ENCODE measurements at regions not wholly inside any gene's neighbourhood (a gene's known extent, or its start where the extent isn't known, plus 50 kb on each side); places are given as distances from the start of the nearest gene placed in this dataset.
"Not testable (repeated sequence)": the region's sequence is repeated elsewhere in the genome, so short reads cannot be mapped to it uniquely, and the experiment has no call there.

DNA sequence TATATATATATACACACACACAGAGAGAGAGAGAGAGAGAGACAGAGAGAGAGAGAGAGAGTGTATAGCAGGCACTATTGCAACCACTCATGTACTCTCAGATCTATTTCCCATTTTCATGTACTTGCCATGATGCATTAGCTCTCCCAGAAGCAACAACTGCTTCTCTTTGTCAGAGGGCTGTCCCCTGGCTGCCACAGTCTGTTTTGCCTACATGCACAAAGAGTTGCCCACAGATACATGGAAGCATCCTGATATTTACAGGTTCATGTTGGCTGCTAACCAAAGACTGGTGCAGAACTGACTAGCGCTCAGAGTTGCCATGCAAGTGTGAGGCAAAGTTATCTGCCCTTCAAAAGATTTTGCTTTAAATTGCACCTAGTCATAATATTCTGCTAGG, 469.3 kb upstream of the ZNF804A start:
- DNase-seq = no peak

DNA sequence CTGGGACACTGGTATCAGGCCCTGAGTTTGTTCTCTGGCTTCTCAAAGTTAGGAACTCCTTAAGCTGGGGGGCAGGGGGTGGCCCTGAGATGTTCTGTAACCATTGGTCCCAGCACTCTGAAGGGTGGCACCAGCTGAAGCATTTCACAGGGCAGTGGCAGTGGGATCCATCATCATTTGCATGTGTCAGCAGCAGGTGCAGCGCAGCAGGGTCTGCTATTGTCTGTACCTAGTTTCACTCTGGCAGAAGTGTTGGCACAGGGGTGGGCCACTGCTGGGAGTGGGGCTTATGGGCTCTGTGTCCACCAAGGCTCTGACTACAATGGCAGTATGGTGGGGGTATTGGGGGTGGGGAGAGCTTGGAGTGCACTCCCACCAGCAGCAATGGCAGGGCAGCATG, 460.4 kb upstream of the ZNF804A start:
- no peak for DNase-seq

DNA sequence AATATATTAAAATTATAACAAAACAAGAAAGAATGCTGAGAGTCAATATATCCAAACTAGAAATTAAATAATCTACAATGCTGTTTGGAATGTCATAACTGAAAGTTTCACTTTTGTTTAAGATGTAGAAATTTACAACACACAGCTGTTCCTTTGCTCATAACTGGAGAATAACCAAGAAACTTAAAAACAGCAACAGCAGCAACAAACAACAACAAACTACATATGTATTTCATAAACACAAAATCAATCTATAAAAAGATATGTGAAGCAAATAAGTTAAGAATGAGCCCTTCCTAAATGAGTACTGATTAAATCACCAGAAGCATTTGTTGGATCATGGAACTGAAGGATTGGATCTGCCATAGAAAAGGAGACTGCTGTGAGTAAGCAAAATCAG, 456.5 kb upstream of the ZNF804A start:
- no peak for DNase-seq

DNA sequence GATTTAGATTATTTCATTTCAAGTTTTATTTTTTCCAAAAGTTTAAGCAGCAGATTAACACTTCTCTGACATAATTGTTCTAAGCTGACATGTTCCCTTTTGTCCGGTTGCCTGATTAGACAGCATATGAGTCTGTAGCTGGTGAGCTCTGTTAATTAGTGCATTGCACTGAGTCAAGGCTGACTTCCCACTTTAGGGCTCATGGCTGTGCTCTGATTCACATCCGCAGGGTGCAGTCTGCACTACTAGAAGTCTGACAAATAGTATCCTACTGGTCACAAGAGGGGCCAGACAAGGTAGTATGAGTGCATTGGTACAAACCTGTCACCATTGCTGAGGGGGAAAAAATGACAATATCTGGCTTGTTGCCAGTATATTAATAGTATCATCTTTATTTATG, 443.9 kb upstream of the ZNF804A start:
- DNase-seq = no peak

DNA sequence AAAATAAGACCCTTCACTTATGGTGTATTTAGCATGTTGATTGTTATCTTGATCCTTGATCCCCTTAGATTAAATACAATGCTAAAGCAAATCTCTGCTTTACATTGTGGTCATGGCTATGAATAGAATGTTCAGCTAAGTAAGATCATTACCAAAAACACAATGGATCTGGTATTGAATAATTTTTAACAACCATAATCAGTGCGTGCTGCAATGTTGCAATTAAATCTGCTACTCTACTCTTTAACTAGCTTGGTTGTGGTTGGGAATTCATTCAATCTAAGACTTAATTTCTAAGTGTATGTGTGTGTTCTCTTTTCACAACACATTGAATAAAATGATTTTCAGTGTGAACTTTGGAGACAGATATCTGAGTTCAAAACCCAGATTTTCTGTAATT, 442.5 kb upstream of the ZNF804A start:
- DNase-seq = no peak

DNA sequence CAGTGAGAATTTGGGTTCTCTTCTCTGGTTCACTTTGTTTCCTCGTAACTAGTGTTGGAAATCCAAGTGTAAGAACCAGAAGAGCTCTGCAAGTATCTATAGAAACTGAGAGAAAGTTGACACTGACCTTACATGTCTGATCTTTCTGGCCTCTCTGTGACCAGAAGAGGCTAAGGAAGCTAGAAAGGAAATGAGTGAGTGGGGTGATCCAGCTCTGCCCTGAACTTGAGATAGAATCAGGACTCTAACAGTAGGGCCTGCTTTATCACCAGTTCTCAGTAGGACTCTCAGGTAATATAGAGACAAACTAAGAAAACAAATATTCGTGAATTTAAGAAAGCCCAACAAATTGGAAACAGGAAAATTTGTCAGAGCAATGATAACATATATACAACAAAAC, 441.2 kb upstream of the ZNF804A start:
- DNase-seq = no peak

DNA sequence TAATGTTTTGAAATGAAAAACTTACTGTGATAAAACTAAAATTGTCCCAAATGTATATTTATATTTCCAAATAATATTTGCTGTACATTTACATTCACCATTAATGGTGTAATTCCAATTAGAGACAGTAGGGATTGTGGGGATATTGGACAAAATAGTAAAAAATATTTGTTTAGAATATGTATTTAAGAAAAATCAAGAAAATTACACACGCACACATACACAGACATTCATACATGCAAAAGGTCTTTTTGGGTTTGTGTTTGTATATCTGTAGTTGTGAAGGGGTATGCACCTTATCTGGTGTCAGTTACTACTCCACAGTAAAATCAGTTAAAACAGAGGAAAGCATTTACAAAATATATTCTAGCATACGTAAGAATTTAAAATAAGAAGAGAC, 435.9 kb upstream of the ZNF804A start:
- no peak for DNase-seq

DNA sequence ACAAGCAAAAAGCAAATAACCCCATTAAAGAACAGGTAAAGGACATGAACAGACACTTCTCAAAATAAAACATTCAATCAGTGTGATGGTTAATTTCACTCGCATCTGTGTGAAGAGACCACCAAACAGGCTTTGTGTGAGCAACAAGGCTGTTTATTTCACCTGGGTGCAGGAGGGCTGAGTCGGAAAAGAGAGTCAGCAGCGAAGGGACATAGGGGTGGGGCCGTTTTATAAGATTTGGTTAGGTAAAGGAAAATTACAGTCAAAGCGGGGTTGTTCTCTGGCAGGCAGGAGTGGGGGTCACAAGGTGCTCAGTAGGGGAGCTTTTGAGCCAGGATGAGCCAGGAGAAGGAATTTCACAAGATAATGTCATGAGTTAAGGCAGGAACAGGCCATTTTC, 429.5 kb upstream of the ZNF804A start:
- DNase-seq = not testable (repeated sequence)

DNA sequence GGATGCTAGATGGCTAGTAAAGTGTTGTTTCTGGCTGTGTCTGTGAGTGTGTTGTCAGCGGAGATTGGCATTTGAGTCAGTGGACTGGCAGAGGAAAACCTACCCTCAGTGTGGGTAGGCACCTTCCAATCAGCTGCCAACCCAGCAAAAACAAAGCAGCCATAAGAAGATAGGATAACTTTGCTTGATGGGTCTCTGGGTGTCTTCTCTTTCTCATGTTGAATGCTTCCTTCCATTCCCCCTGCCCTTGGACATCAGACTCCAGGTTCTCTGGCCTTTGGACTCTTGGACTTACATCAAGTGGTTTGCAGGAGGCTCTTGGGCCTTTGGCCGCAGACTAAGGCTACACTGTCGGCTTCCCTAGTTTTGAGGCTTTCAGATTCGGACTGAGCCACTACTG, 429.0 kb upstream of the ZNF804A start:
- no peak for DNase-seq

DNA sequence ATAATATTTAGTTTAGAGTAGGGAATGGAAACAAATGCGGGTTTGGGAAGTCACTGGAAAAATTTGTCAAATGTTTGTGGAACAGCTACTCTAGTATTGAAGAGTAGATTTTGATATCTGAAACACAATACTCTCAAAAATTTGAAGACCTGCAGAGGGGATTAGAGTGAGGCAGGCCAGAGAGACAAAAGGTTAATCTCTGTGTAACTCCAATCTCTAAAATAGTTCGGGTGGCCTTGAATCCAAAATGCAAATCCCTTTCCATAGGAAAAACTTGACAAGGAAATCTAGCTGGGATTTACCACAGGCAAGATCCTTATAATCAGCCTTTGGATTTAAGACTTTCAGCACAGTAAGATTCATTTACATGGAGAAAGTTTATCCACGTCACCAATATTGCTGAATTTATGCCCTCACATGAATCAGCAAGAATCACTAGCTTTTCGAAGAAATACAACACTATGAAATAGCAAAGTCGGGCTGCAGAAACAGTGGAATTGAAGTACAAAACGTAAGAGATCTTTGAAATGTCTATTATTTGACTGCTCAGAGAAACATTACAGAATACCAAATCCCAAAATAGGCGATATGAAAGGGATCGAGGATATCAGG, 423.7 kb upstream of the ZNF804A start:
- no peak for DNase-seq

DNA sequence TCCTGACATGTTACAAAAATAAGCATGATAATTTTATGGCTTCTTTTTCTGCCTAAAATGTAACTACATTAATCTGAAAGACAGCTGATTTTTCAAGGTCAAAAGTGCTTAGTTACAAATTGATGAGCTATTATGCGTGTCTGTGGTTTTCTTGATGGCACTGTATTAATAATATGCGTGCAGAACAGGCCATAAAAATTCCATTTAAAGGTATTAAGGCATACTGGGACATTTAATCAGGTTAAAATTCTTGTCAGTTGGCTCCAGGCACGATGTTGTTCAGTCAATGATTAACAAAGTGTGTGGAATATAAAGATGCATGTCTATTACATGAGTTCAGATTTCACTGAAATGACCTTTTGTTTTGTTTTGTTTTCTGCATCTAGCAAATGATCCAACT, 420.1 kb upstream of the ZNF804A start:
- no peak for DNase-seq

DNA sequence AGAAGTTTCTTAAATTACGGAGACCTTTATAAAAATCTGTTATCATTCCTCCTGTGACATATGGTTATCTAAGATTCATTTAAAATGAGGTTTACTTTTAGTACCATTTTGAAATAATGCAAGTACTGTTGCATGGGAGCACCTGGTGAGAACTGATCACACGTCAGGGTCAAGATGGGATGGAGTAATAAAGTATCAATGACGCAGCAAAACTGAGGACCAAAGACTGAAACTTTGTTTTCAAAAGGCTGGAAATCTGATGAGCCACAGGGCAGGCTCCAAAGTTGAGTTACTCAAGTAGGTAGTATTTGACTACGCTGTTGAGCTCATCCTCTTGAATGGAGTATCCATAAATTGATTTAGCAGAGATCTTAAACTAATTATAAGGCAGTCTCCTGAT, 411.9 kb upstream of the ZNF804A start:
- no peak for DNase-seq

DNA sequence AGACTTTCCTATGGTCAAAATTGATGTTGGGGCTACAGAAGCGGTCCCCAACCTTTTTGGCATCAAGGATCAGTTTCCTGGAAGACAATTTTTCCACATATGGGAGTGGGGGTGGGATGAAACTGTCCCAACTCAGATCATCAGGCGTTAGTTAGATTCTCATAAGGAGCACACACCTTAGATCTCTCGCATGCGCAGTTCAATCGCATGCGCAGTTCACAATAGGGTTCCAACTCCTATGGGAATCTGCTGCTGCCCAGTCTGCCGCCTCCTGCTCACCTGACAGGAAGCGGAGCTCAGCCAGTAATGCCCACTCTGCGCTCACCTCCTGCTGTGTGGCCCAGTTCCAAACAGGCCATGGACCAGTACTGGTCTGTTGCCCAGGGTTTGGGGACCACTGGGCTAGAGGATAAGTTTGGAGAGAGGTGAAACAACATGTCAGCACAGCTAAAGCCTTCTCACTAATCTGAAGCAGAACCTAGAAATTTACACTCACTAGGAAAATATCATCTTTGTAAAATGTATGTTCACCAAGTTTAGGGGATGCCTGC, 410.8 kb upstream of the ZNF804A start:
- no peak for DNase-seq

DNA sequence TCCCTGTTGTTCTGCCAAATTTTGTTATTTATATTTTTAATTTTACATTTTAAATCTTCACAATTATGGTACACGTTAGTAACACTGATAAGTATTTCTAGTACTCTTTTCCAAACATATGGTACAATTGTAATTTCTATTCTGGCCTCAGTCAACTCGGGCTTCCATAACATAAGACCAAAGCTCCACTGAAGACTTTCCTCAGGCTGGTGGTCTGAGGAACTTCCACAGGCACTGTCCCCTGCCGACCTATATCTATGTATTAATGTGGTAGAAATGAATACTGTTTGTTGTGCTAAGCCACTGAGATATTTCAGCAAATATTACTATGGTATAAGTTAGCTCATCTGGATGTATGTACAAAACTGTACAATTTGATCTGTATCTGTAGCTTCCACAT, 407.6 kb upstream of the ZNF804A start:
- DNase-seq = no peak

DNA sequence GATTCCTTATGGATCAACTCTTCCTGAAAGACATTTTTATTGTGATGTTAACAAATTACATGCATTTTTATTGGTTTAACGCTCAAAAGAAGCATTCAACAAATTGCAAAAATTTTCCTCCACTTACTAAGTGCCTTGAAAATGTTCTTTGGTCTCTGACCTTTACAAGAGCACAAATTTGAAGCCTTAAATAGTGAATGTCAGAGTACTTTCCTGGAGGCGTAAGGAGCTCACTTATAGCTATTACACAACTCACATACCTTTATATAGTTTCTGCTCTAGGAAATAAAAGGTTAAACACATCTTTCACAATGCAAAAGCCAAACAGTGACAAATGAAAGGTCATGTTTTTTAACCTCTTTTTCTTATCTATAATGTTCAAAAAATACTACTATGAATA, 405.7 kb upstream of the ZNF804A start:
- DNase-seq = no peak

DNA sequence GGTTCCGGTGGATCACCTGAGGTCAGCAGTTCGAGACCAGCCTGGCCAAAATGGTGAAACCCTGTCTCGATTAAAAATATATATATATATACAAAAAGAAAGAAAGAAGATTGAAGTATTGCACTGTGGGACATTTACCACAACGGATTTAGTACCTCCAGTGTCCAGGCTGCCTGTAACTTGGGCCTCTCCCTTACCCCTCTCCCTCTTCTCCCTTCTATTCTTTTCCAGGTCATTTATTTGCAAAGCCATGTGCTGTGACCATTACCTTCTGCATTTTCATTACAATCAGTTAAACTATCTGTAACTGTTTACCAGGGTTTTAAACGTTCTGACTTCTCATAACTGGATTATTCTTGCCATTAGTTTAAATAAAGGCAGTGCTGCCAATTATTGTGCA, 400.9 kb upstream of the ZNF804A start:
- no peak for DNase-seq

DNA sequence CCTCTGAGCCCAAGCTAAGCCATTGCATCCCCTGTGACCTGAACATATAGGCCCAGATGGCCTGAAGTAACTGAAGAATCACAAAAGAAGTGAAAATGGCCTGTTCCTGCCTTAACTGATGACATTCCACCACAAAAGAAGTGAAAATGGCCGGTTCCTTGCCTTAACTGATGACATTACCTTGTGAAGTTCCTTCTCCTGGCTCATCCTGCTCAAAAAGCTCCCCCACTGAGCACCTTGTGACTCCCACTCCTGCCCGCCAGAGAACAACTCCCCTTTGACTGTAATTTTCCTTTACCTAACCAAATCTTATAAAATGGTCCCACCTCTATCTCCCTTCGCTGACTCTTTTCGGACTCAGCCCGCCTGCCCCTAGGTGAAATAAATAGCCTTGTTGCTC, 399.5 kb upstream of the ZNF804A start:
- DNase-seq = not testable (repeated sequence)

DNA sequence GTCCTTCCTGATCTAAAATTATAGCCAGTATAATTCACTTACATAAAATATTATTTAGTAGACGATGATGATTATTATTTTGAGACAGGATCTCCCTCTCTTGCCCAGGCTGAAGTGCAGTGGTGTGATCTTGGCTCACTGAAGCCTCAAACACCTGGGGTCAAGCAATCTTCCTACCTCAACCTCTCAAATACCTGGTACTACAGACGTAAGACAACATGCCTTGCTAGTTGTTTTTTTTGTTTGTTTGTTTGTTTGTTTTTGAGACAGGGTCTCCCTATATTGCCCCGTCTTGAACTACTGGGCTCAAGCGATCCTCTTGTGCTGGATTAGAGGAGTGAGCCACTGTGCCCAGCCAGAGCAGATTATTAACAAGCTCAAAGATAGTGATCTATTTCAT, 399.1 kb upstream of the ZNF804A start:
- DNase-seq = no peak

DNA sequence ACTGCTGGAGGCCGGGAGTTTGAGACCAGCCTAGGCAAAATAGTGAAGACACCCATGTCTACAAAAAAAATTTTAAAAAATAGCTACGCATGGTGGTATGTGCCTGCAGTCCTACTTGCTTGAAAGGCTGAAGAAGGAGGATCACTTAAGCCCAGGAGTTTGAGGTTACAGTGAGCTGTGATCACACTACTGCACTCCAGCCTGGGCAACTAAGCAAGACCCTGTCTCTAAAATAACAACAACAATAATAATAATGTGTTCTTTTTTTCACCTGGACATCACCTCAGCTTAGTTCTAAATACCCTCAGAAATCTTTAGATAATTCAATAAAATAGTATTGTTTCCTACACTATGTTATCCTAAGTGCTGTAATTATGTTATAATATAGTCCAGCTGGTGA, 397.1 kb upstream of the ZNF804A start:
- DNase-seq = no peak

DNA sequence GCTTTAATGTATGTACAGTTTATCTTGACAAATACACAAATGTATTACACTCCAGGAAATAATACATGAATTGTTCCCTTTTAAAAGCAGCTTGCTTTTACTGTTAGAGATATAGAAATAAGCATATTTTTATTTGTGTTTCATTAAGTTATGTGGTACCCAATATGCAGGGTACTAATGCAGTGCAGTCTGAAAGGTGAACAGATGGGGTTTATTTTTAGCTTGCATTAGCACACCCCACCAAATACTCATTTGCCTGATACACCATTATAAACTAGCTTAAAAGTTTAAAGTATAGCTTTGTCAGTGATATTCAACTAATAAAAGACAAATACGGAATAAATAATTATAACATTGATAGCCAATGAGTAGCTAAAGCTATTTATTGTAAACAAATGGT, 394.7 kb upstream of the ZNF804A start:
- no peak for DNase-seq

DNA sequence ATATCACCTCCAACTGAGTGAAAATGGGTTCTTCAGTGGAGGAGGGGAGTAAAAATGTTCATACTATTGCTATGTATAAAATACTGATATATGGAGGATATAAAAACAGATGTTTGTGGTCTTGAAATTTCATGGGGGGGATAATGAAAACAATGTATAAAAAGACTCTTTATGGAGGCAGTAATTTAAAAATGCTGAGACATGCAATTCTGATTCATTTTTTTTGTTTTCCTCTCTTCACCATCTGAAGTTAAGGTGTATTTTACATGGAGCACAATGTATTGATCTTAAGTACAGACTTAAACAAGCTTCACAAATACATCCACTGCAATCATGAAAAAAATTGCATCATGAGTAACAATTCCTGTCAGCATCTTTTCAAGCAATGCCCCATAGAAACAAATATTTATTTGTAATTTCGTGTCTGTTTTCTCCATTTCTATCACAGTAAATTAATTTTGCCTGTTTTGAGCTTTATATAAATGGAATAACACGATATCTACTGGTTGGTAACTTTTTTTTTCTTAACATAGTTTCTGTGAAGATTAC, 393.2 kb upstream of the ZNF804A start:
- no peak for DNase-seq

DNA sequence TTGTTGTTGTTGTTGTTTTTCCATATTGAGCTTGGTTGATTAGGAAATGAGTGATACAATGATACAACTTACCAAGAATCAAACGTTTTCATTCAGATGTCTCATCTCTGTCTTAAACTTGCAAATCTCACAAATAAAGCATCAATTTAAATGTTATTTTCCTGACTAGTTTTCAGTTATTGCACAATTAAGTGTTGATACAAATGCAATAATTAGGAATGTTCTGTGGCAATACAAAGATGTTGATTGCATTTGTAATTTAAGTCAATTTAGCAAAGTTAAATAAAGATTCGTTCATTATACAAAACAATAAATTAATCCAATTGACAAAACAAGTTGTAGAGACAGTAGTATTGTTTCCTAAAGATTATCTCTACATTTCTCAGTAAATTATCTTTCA, 392.3 kb upstream of the ZNF804A start:
- DNase-seq = no peak

DNA sequence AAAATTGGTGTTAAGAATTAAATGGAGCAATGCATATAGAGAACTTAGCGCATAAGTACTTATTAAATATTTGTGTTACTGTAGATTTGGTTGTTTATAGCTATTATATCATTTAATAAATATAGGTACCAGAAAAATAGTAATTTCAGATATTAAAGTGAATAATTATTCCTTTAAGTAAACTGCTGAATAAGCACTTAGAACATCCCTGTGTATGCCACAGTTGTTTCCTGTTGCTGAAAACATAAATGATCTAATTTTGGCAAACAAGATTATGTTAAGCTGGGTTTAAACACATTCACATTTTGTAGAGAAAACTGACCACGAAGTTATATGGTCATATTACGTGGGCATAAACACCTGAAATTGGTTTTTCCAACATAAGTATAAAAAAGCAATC, 388.0 kb upstream of the ZNF804A start:
- DNase-seq = no peak

DNA sequence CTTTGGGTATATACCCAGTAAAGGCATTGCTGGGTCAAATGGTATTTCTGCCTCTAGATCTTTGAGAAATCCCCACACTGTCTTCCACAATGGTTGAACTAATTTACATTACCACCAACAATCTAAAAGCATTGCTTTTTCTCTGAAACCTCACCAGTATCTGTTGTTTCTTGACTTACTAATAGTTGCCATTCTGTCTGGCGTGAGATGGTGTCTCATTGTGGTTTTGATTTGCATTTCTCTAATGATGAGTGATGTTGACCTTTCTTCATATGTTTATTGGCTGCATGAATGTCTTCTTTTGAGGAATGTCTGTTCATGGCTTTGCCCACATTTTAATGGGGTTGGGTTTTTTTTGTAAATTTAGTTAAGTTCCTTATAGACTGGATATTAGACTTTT, 382.6 kb upstream of the ZNF804A start:
- no peak for DNase-seq

DNA sequence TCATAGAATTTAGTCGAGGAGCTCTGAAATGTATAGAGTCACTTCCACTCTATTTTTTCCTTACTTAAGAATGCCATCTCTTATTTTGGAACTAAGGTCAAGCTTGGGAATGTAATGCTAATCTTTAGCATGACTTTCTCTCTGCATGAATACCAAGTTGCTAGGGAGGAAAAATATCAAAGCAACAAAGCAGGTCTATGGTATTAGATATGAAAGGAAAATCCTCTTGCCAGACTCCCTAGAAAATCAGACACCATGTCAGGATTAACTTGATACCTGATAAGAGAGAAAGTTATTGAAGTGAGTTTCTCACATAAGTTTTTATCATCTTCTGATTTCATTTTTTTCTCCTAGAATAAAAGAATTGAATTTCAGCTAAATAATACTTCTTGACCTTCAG, 341.7 kb upstream of the ZNF804A start:
- DNase-seq = no peak
